ENCODE measurements at regions not wholly inside any gene's neighbourhood (a gene's known extent, or its start where the extent isn't known, plus 50 kb on each side); places are given as distances from the start of the nearest gene placed in this dataset.
"Not testable (repeated sequence)": the region's sequence is repeated elsewhere in the genome, so short reads cannot be mapped to it uniquely, and the experiment has no call there.

GRCh38 chr5:84790406-84790805, 405.7 kb upstream of the EDIL3 start:
- DNase-seq (ENCODE audit: low spot score) = no peak

- DNase-seq (ENCODE audit: low spot score) = no peak
These were observed 398.3 kb upstream of the EDIL3 start for GRCh38 chr5:84783003-84783402.

- no peak for DNase-seq (ENCODE audit: low spot score)
These were observed 394.5 kb upstream of the EDIL3 start for GRCh38 chr5:84779186-84779585.

- no peak for DNase-seq (ENCODE audit: low spot score)
These were observed 379.5 kb upstream of the EDIL3 start for GRCh38 chr5:84764227-84764626.

- no peak for DNase-seq (ENCODE audit: low spot score)
These were observed 373.3 kb upstream of the EDIL3 start for GRCh38 chr5:84758008-84758407.

- DNase-seq (ENCODE audit: low spot score) = no peak
These were observed 368.1 kb upstream of the EDIL3 start for GRCh38 chr5:84752780-84753179.

- no peak for DNase-seq (ENCODE audit: low spot score)
These were observed 363.6 kb upstream of the EDIL3 start for GRCh38 chr5:84748313-84748712.

GRCh38 chr5:84746280-84746679, 361.6 kb upstream of the EDIL3 start:
- DNase-seq (ENCODE audit: low spot score) = not testable (repeated sequence)

GRCh38 chr5:84741056-84741455, 356.4 kb upstream of the EDIL3 start:
- DNase-seq (ENCODE audit: low spot score) = no peak

- peak; percentile 2 for DNase-seq (ENCODE audit: low spot score)
These were observed 344.6 kb upstream of the EDIL3 start for GRCh38 chr5:84729326-84729725.

GRCh38 chr5:84727708-84728107, 343.0 kb upstream of the EDIL3 start:
- DNase-seq (ENCODE audit: low spot score) = no peak

GRCh38 chr5:84725946-84726570, 341.4 kb upstream of the EDIL3 start:
- DNase-seq (ENCODE audit: low spot score) = no peak

- DNase-seq (ENCODE audit: low spot score) = peak; percentile 8
These were observed 340.0 kb upstream of the EDIL3 start for GRCh38 chr5:84724683-84725082.

- no peak for DNase-seq (ENCODE audit: low spot score)
These were observed 339.5 kb upstream of the EDIL3 start for GRCh38 chr5:84724181-84724580.

GRCh38 chr5:84718377-84718776, 333.7 kb upstream of the EDIL3 start:
- DNase-seq (ENCODE audit: low spot score) = no peak

- no peak for DNase-seq (ENCODE audit: low spot score)
These were observed 331.0 kb upstream of the EDIL3 start for GRCh38 chr5:84715686-84716085.

- DNase-seq (ENCODE audit: low spot score) = no peak
These were observed 330.4 kb upstream of the EDIL3 start for GRCh38 chr5:84715091-84715490.

GRCh38 chr5:84709075-84709474, 324.4 kb upstream of the EDIL3 start:
- no peak for DNase-seq (ENCODE audit: low spot score)

GRCh38 chr5:84706678-84707641, 322.3 kb upstream of the EDIL3 start:
- no peak for DNase-seq (ENCODE audit: low spot score)

- DNase-seq (ENCODE audit: low spot score) = not testable (repeated sequence)
These were observed 315.9 kb upstream of the EDIL3 start for GRCh38 chr5:84700545-84700944.

GRCh38 chr5:84696651-84697050, 312.0 kb upstream of the EDIL3 start:
- DNase-seq (ENCODE audit: low spot score) = no peak

GRCh38 chr5:84695330-84695729, 310.6 kb upstream of the EDIL3 start:
- no peak for DNase-seq (ENCODE audit: low spot score)

GRCh38 chr5:84693256-84693655, 308.6 kb upstream of the EDIL3 start:
- DNase-seq (ENCODE audit: low spot score) = no peak

All from GM03348 (cell line).